ENCODE measurements at regions not wholly inside any gene's neighbourhood (a gene's known extent, or its start where the extent isn't known, plus 50 kb on each side); places are given as distances from the start of the nearest gene placed in this dataset.
"Not testable (repeated sequence)": the region's sequence is repeated elsewhere in the genome, so short reads cannot be mapped to it uniquely, and the experiment has no call there.

DNA sequence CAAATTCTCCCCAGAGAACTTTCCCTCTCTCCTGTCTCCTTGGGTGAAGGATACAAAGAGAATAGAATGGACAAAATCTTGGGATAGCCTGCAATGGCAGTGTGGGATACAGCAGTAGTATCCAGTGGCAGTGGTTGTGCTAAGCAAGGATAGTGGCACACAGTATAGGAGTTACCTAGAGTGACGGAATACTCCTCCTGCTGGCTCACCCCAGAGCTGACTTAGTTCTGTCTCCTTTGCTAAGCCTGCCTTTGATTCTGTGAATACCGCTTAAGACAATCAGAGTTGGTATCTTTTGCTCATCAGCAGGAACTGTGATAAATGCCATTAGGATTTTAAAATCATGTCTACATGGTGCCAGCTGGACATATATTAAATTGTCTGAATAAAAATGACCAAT is 404.3 kb downstream of the JRKL start:
- no peak for DNase-seq

DNA sequence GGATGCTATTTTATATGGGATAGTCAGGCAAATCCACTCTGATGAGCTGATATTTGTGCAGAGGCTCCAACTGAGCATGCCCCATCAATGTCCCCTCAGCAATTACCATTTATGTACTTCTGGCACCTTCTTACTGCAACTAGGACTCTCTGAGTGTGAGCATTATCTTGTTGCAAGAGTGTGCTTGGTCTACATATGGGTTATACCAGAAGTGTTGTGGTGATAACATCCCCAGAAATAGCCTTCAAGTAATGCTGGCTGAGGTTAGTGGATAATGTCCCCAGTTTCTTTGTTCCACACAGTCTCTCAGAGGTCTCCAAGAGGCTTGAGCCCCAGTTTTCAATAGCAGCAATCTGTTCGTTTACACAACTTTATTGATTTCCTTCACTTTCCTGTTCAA is 408.6 kb downstream of the JRKL start:
- no peak for DNase-seq

DNA sequence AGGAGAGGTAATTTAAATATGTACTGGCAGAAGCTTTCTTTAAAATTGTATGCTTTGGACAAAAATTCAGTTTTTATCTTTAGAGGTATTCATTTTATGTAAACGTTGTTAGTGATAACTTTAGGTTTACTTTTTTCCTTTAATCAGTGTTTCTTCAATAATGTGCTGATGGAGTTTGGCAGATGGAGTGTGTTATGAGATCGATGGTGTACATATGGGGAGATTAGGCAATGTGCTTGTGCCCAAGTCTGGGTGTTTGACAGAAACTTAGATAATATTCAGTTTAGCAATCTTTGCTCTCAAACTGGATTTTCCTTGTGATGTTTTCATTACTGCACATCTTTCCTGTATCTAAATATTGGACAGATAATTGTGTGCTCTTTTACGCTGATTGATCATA is 425.4 kb downstream of the JRKL start:
- no peak for DNase-seq

DNA sequence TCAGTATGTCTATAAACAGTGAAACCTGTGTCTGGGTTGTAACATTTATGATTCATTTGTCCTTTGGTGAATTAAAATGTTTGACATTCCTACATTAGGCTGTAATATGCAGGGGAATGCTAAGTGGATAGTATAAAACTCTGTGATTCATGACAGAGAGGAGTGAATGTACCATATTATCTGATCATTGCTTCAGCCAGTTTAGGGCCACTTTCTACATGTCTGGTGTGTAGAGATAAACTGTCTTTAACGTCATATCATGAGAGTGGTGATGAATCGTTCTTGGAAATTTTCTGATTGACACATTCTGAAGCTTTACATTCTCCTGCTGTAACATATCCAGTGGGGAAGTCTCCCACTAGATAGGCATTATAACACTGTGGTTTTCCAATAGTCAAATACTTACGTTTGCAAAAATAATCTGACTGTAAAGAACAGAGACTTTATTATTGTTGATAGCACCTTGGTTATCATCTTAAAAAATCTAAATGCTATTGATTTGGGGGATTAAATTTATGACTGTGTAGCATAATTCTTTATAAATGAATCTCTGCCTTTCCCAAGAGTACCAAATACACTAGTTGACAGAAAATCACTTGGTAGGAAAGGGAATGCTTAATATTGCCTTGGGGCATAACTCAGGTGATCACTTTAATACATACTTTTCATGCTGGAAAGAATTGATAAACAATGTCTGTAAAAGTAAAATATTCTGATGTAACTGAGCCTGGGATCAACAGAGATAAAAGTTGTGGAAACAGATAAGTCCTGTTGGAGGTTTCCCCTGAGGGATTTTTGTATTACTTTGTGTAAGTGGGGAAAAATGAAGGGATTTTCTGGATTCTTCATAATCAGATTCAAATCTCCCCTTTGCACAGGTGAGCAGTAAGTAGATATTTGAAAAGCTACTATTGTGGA is 427.9 kb downstream of the JRKL start:
- DNase-seq, result peak; percentile 2

DNA sequence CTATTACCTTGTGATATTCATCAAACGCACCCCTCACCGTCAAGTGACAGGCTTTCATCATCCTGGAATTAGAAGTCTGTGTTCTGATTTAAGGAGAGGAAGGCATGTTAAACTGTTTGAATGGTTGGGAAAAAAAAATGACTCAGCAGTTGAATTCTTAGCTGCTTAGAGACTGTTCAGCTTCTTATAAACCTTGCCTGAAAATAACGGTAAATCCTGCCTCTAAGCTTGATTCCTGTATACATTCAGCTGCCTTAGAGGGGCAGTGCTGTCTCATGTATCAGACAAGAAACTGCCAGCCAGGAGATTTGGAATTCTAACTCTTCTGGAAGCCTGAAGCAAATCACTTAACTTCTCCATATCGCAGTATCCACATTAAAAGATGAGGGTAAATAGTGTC is 437.4 kb downstream of the JRKL start:
- no peak for DNase-seq

DNA sequence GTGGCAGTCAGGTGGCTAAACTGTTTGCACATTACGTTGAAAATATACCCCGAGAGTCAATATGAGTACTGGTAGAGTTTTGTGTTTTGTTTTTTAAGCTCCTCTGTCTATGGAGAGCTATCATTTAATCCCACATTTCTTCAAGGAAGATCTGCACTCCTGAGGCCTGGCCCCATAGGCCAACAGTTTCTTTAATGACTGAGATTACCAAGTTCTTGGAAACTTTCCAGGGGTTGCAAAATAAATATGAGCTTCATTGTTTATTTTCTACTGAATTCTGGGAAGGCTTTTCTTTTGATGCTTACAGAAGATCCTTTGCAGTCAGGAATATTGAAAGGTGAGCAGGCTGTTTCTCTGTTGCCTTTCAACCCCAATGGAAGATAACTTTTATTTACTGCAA is 452.0 kb downstream of the JRKL start:
- no peak for DNase-seq

DNA sequence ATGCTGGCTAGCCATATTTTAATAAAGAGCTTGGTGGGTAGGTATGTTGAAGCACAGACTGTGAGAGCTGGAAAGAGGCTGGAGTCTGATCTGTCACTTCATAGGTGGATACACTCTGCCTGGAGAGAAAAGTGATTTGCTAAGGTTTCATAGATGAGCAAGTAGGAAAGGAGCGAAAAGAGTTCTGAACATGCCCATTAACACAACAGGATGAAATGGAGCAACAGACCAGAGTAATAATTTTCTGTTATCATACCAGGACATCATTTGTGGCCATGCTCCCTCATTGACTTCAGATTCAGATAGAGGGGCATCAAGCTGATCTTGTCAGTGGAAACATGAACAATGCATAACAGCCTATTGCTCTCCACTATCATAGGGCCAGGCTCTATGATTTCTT is 452.9 kb downstream of the JRKL start:
- DNase-seq, result no peak

DNA sequence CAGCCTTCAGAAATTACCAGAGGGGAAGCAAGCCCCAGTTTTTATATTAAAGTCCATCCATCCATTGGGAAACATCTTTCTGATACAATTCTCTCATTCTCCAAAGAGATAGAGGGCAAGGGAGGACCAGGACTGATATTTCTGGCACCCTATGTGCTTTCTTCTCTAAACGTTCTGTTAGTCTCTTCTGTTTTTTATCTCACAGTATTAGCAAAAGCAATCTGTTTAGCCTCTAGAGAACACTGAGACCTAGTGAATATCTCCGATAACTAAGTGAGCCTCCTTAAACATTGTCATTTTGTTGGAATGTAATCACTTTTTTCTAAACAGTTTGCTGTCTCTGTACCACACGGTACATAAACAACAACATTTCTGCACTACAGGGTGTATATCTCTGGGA is 464.6 kb downstream of the JRKL start:
- no peak for DNase-seq

DNA sequence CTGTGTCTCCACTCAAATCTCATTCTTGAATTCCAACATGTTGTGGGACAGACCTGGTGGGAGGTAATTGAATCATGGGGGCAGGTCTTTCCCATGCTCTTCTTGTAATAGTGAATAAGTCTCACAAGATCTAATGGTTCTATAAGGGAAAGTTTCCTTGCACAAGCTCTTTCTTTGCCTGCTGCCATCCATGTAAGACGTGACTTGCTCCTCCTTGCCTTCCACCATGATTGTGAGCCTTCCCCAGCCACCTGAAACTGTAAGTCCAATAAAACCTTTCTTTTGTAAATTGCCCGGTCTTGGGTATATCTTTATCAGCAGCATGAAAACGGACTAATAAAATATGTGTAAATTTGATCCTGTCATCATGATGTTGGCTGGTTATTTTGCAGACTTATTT is 471.9 kb downstream of the JRKL start:
- not testable (repeated sequence) for DNase-seq

DNA sequence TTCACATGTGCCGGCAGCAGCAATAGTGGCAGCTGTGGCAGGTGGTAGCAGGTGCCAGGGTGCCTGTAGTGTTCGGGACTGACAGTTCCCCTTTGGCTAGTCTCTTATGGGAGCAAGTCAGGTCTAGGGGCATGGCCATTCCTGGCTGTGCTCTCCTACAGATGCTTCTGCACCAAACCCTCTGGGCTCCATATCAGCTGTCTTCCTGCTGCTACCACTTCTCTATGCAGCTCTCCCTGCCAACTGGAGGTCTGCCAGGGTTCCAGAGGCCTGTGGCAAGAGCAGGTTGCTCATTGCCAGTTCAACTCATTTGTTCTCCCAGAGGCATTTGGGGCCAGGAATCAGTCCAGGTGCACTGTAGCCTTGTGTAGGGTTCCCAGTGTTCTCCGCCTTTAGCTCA is 473.7 kb downstream of the JRKL start:
- no peak for DNase-seq

DNA sequence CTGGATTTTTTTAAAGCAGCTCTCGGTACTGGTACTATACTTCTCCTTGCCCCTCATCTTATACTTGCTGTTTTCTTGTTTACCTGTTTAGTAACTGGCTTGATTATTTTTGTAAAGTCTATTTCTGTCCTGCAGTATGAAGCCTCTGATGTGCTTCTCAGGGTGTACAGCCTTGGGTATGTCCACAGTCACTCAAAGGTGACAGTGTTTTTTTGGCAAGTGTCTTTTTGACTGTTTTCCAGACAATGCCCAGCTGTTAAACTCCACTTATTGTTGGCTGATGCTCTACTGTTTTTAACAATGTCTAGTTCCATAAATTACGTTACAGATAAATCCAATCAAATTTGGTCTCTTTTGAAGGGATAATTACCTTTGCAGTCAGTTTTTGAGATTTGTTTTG is 475.2 kb downstream of the JRKL start:
- DNase-seq, result no peak

DNA sequence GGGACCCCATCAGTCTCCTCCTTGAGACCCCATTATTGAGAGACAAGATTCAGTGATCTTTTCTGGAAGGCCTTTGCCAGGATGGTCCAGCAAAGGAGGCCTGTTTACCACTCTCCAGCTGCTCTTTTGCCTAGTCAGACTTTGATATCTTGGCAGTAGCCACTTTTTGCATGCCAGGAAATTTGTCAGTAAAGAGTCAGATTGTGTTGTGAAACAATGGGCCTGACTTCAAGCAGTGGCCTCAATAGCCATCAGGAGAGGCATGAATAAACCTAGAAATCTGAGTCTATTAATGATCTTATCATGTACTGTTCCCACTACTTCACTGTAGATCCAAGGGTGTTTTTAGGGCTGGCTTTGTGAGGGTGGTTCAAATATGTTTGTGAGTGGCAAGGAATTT is 479.4 kb downstream of the JRKL start:
- no peak for DNase-seq

DNA sequence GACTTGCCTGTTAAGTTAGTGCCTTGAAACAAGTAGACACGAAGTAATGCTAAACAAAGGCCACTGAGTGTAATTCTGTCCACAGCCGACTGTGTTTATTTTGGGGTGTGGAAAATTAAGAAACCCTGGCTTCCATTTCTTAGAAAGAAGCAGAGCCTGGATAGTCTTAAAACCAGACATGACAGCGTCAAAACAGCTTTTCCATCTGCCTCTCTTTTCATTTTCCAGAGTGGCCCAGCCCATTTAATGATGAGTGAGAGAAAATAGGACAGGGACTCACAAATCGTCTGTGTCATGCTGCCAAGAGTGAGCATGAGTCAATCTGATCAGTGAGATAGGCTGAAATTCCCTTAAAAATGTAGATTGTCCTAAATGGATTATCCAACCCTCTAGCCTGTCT is 485.9 kb downstream of the JRKL start:
- no peak for DNase-seq

DNA sequence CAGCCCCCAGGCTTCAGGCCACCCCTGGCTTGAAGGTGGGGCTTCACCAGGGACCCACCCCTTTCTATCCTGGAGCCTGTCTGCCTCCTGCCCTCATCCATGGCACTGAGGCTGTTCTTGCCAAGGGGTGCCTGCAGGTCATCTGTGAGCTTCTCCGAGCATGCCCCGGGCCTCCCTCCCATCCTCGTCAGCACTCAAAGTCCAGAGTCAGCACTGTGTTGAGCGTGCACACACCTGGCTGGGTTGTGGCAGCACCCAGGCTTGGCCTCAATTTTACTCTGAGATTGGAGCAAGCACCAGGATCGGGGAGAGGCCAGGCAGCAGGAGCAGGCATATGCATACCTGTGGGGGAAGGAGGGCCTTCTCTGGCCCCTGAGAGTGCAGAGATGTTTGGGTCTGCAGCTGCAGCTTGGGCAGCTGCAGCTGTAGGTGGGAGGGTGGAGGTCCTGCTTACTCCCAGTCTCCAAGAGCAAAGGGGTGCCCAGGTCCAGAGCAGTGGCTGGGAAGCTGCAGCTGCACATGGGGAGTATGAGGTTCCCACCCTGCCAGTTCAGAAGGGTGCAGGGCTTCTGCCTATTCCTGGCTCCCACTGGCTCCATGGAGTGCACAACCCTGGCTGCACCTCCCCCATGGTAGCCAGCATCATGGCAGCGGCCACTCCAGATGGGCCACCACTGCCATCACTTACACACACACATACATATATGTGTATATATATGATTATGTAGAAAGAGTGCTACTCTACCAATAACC is 488.7 kb downstream of the JRKL start:
- DNase-seq, result no peak

DNA sequence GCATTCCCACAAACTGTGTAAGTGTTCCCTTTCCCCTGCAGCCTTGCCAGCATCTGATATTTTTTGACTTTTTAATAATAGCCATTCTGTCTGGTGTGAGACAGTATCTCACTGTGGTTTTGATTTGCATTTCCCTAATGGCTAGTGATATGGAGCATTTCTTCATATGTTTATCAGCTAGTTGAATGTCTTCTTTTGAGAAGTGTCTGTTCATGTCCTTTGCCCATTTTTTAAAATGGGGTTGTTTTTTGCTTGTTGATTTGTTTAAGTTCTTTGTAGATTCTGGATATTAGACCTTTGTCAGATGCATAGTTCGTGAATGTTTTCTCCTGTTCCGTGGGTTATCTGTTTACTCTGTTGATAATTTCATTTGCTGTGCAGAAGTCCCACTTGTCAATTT is 492.8 kb downstream of the JRKL start:
- DNase-seq, result not testable (repeated sequence)

DNA sequence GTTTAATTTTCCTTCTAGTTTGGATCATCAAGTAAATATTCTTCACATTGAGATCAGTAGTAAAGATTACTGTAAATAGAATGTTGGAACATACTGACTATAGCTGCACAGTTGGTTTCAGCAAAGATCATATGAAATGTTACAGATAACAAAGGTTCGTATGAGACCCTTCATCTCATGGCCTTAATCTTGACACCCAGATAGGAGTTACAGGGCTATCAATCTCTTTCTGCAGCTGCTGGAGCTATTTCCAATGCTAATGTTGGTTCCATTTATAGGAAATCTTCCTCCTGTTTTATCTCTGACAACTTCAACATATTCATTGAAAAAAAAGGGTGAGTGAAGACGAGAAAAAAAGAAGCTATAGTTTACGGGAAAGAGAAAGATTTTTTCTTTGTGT is 495.6 kb downstream of the JRKL start:
- no peak for DNase-seq

DNA sequence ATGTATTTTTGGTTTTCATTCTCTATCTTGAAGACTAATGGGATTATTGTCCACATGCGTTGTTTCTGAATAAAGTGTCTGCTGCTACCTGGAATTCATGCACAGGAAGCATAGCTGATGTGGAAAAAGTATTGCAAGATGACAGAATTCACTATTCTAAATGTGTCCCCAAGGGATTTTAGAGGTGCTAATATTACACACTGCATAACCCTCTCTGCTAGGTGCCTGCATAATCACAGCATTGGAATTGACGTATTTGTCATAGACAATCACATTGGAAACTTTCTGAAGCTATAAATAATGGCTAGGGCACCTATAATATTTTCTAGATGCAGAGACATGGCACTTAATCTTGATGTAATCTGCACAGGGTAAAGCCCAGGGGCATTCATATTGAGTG is 496.1 kb downstream of the JRKL start:
- DNase-seq, result no peak

DNA sequence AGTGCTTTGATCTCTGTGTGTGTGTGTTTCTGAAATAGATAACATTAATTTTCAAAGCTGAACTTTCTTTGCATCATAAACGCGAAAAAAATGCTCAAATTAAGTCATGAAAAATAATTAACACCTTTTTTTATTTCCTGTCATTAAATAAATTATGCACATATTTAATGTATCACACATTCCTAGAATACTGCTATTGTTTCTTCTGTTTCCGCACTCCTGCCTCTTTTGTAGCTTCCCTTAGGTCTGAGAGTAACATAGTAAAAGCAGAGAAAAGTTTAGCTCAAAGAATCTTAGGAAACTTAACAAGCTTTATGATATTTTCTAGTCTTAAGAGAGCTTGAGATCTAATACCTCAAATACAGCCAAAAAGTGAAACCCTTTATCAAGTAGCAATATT is 504.2 kb downstream of the JRKL start:
- DNase-seq, result no peak

DNA sequence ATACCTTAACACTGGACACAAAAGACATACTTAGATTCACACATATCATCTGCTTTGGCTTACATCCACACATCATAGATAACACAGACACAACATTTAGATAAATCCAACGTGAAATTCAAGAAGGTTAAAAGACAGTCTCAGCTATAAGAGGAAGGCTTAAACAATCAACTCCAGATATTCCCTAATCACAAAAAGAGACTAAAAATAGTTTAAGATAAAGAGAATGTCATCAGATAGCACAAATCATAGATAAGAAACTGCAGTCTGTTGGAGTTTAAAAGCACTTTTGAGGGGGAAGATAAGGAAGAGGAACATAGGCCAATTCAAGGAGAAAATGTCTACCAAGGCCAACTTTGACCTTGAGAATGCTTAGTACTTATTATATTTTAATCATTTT is 504.8 kb downstream of the JRKL start:
- DNase-seq, result no peak

DNA sequence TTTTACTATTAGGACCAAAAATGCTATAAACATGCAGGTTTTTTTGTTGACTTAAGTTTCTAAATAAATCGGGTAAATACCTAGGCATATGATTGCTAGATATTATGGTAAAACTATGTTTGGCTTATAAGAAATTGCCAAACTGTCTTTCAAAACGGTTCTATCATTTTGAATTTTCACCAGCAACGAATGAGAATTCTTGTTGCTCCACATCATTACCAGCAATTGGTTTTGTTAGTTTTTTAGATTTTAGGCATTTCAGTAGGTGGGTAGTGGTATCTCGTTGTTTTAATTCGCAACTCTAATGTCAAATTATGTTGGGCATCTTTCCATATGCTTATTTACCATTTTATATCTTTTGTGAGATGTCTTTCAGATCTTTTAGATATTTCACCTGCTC is 510.2 kb downstream of the JRKL start:
- DNase-seq, result no peak

DNA sequence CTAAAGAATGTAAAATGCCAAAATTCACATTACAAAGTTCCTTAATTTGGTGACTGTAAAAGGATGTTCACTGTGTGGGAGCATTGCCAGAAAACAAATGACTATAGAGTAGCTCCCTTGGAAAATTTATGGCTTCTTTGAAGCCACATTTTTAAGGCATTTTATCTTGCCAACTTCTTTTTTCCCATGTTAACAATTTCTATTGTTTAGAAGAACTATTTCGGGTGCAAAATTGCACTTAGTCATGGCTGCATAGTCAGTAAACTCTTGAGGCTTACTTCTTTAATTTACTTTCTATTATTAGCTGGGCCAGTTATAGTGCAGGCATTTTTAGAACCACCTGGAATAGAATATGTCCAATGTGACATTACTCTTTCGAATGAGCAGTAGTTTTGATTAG is 515.3 kb downstream of the JRKL start:
- DNase-seq, result no peak

DNA sequence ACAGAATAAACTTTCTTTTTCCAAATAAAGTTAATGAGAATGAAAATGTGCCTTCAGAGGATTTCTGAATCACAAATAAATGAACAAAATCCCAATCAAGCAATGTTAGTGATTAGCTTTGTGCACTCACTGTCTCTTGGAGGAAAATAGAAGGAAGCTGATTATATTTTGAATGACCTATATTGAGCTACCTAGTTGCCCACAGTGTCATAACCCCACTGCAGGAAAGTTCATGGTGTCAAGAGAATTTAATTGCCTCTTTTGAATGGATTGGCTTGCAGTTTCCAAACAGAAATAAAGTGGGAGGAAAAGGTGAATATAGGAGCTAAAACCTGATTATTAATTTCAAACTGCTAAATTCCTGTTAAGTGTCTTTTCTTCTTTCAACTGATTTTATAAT is 515.9 kb downstream of the JRKL start:
- no peak for DNase-seq

DNA sequence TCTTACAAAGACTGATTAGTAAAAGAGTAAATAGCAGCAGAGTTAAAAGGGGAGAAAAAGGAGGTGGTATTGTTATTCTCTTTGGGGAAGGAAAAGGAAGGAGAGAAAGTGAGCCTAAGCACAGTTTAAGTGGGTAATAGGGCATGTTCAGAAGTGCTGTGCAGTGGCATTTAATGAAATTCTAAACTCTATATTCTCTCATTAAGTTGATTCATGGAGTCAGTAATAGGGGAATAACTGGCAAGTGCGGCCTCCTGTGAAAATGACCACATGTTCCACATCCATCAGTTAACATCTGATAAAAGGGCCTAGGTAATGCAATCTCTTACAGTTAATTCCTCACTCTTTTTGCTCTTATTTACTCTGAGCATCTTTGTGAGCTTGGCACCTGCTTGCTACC is 516.7 kb downstream of the JRKL start:
- no peak for DNase-seq

DNA sequence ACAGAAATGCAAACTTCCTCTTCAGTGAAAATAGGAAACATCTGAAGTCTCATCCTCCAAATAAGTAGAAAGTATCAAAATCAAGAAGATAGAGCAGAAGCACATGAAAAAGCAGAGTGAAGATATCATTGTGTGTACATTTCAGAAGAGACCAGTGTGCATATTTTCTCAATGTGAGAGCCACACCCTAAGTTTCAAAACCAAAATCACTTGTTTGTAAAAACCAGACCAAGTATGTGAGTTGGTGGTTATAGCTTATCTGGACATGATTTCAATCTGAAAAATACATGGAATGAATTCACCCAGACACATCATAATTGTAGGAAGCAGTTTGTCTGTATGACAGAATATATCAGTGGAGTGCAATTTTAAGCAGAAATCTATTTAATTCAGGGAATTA is 536.0 kb downstream of the JRKL start:
- no peak for DNase-seq

DNA sequence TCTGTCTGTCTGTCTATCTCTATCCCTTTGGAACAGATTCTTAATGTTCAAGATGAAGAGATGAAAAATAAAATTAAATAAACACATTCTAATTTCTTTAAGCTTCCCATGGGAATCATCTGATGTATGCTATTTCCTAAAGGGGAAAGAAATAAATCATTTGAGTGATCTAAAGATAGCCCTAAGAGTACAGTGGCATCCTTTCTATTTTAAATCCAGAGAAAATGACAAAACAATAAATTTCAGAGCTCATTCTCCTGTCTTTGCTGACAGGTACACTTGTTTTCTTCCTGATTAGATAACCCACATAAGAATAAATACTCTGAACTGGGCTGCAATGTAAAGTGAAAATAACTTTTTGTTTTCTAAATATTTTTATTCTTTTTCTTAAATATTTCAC is 550.4 kb downstream of the JRKL start:
- no peak for DNase-seq

All from hematopoietic multipotent progenitor cell treated with erythropoietin and hydrocortisone succinate and interleukin-3 and kit ligand, for 6 days (in vitro differentiated cells).